ENCODE measurements at regions not wholly inside any gene's neighbourhood (a gene's known extent, or its start where the extent isn't known, plus 50 kb on each side); places are given as distances from the start of the nearest gene placed in this dataset.

DNA sequence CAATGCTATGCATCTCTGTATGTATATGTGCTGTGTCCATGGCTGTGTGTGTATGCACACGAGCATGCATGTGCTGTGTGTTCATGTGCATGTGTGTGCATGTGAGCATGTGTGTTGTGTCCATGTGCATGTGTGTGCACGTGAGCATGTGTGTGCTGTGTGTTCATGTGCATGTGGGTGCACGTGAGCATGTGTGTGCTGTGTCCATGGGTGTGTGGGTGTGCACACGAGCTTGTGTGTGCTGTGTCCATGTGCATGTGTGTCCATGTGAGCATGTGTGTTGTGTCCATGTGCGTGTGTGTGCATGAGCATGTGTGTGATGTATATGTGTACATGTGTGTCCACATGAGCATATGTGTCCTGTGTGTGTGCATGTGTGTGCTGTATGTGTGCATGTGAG, 414.4 kb upstream of the SALL3 start:
- DNase-seq (ENCODE audit: low spot score), result no peak

GRCh38 chr18:78566065-78566464, 413.6 kb upstream of the SALL3 start:
- no peak for DNase-seq (ENCODE audit: low spot score)

DNA sequence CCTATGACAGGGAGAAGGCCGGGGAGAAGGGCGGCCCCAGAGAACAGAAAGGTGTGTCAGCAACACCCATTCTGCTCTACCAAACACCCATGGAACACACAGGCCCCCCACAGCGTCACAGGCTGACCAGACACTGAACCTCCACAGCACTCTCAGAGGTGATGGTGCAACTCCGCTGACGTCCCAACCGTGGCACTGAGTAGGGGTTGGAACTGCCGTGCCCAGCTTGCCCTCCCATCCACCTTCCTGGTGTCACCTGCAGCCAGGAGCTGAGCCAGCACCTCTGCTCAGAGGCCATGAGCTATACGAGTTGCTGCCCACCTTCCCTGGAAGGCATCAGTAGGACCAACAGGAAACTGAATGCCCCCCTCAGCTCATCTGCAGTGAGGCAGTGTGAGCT, 412.9 kb upstream of the SALL3 start:
- no peak for DNase-seq (ENCODE audit: low spot score)

GRCh38 chr18:78571063-78571785, 408.4 kb upstream of the SALL3 start:
- no peak for DNase-seq (ENCODE audit: low spot score)

- DNase-seq (ENCODE audit: low spot score), result no peak
Measured at GRCh38 chr18:78571831-78572347, 407.7 kb upstream of the SALL3 start.

DNA sequence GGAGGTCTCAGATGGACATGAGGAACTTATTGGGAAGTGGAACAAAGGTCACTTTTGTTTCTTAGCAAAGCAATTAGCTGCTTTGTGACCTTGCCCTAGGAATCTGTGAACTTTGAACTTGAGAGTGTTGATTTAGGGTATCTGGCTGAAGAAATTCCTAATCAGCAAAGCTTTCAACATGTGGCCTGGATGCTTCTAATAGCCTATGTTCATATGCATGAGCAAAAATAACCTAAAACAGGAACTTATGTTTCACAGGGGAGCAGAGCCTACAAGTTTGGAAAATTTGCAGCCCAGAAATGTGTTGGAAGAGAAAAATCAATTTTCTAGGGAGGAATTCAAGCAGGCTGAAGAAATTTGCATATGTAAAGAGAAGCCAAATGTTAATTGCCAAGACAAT, 405.8 kb upstream of the SALL3 start:
- no peak for DNase-seq (ENCODE audit: low spot score)

- no peak for DNase-seq (ENCODE audit: low spot score)
Measured at GRCh38 chr18:78576967-78577366, 402.7 kb upstream of the SALL3 start.

- no peak for DNase-seq (ENCODE audit: low spot score)
Measured at GRCh38 chr18:78579449-78579848, 400.2 kb upstream of the SALL3 start.

DNA sequence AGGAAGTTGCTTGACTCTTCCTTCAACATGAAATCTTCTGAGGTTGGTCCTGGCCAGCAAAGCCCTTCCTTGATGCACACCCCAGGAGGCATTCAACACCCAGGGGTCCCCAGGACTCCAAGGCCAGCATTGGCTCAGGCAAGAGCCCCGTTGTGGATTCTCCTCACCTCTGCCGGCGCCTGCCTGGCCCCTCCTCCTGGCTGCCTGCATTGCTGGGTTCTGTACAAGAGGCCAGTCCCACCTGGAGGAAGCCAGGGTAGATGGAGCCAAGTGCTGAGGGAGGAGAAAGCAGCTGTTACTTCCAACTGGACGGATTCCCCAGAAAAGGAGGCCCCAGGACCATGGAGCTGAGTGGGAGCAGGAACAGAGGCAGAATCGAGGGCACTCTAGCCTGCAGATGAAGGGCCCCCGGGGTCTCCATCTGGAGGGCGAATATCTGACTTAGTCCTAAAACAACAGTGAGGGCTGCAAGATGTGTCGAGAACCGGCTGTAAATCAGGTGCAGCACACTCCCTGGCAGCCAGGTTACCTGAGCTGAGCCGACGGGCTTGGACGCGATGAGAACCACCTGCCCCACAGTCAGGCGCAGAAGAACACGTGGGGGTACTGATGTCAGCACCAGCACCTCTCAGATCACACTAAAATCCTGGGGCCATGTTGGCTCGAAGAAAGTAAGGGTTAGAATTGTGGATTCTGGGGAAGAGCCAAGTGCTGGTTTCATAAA, 399.6 kb upstream of the SALL3 start:
- no peak for DNase-seq (ENCODE audit: low spot score)

DNA sequence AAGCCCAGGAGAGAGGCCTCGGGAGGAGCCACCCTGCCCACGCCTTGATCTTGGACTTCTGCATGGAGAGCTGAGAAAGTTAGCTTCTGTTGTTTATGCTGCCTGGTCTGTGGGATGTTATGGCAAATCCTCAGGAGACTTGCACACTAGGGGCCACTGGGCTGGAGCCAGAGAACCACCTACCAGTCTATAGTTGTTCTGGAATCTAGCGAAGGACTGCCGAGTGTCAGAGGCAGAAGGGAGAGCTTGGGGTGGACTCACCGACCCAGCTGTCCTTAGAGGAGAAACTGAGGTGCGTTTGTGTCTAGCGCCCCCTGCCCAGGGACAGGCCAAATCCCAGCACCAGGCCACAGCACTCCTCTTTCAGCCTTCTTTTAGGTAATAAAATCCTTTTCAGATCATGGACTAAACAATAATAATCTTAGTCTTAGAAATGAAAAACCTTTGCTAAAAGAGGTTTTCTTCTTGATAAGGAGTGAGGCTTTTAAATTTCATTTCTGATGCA, 398.7 kb upstream of the SALL3 start:
- DNase-seq (ENCODE audit: low spot score), result no peak

DNA sequence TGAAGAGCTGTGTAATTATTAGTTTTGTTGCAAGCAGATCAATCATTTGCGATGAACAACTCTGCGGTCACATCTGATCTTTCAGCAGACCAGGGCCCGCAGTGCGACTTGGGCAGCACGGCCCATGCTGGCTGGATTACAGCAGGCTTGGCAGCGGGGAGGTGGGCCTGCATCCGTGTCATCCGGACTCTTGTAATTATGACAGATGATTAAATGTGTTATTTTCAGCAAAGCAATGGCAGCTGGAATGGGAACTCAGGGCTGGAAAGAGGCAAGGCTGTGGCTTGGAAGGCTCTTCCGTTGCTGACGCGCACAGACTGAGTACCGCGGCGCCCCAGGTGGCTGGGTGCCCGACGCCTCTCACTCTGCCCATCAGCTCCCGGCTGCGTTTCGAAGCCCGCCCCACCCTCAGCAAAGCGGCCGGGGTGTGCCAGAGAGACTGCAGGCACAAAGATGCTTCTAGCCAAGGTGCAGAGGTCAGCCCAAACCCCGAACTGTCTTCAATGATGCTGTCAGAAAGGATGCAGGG, 397.4 kb upstream of the SALL3 start:
- DNase-seq (ENCODE audit: low spot score), result no peak

- DNase-seq (ENCODE audit: low spot score), result no peak
Measured at GRCh38 chr18:78582898-78583738, 396.5 kb upstream of the SALL3 start.

DNA sequence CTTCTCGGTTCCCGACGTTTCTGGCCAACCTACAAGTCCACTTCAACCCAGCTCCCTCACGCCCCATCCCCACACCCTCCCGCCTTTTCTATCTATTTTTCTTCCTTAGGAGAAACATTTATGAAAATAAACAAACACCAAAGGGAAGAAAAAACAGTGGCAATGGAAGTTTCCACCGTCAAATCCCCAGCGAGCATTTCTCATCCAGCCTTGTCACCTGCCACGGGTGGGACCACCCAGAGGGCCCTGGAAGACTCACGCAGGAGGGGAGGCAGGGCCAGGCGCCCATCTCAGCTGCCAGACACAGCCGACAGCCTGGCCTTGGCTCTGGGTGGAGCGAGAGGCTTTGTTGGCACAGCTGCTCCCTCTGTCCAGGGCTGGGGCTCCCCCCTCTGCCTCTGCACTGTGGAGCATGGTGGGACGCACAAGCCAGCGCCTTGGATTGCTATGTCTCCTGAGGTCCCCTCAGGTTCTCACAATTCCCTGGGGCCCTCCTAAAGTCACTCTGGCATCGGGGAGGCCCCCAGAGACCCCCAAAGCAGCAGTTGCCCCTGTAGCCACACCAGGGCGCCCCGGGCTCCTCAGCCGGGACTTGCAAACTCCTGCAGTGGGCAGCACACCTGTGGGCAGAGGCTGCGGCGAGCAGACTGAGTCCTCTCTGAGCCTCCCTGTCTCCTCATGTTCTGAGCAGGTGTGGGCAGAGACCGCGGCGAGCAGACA, 395.7 kb upstream of the SALL3 start:
- DNase-seq (ENCODE audit: low spot score), result no peak

GRCh38 chr18:78584459-78585022, 395.1 kb upstream of the SALL3 start:
- no peak for DNase-seq (ENCODE audit: low spot score)

GRCh38 chr18:78586586-78586985, 393.0 kb upstream of the SALL3 start:
- DNase-seq (ENCODE audit: low spot score), result no peak

- DNase-seq (ENCODE audit: low spot score), result no peak
Measured at GRCh38 chr18:78587096-78587495, 392.5 kb upstream of the SALL3 start.

DNA sequence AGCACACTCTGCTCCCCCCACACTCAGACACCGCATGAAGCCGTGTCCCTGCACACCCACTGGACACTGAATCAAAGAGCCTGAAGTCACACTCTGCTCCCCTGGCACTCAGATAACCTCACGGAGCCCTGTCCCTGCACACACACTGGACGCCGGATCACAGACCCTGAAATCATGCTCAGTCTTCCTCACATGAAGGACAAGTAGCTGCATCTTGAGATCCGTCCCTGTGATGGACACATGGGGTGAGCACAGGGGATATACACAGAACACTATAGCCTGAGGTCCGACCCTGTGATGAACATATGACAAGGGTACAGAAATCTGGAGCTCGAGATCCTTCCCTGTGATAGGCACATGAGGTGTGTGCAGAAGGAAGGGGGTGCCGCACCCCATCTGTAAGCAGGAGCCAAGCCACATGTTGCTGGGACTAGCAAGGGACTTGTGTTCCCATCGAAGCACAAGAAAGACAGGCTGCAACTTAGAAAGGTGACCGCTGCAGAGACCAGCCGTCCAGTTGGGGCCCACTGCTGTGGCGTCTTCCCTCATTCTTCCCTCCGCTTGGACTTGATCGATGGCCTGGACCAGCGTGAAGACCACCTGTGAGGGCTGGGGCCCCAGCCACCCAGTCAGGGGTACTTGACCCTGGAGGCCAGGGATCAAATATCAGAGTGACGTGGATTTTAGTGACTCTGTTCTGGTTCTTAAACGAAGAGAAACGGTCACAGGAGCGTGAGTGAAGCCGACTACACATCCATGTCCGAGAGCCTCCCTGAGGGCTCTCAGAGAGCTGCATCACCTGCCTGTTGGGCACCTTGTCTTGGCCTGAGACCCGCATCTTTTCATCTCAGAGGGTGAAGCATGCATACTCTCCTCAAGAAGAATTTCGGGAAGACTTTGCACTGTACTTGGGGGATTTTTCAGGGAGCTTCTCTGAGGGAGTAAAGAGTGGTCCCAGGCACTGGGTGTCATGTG, 391.7 kb upstream of the SALL3 start:
- no peak for DNase-seq (ENCODE audit: low spot score)

GRCh38 chr18:78589916-78590437, 389.6 kb upstream of the SALL3 start:
- no peak for DNase-seq (ENCODE audit: low spot score)

GRCh38 chr18:78595453-78595852, 384.2 kb upstream of the SALL3 start:
- DNase-seq (ENCODE audit: low spot score), result no peak
